Adrenal gland (tissue), 9 donors: ENCODE measurements at regions not wholly inside any gene's neighbourhood (a gene's known extent, or its start where the extent isn't known, plus 50 kb on each side); places are given as distances from the start of the nearest gene placed in this dataset.
A peak's percentile ranks its signal among the peaks of the same experiment; 100 is the strongest.

Source experiments
- DNase-seq, 7 donors: peaks; one replicate each; pipeline ENCODE4 v3.0.0-alpha.2; 2019 to 2020
- H3K27ac ChIP-seq, 5 donors: fragments of 200-600 bp; sonication (generic) in 4 of 5; 1 replicate in 3 of 5; 2 replicates in 2 of 5; pipeline versions ENCODE4 v1.5.1 to v1.8.0; 2016 to 2020; ENCODE audit warnings: mild to moderate bottlenecking in 1 of 5
- H3K27me3 ChIP-seq: fragments of 200-600 bp; 2 replicates; pipeline ENCODE4 v1.8.0; 2021
- H3K36me3 ChIP-seq, 2 donors: fragments of 200-600 bp; replicated peaks in 1 of 2; 1 replicate in 1 of 2; 2 replicates in 1 of 2; pipeline versions ENCODE4 v1.5.1 to v1.8.0; 2018 to 2022
- H3K4me1 ChIP-seq, 2 donors: fragments of 200-600 bp; replicated peaks in 1 of 2; 1 replicate in 1 of 2; 2 replicates in 1 of 2; pipeline versions ENCODE4 v1.5.1 to v1.8.0; 2018 to 2021
- H3K4me3 ChIP-seq, 4 donors: fragments of 200-600 bp; sonication (generic) in 3 of 4; one replicate each; pipeline ENCODE4 v1.5.1; 2016 to 2018
- H3K9me3 ChIP-seq, 3 donors: fragments of 200-600 bp; sonication (generic) in 1 of 3; replicated peaks in 1 of 3; 1 replicate in 2 of 3; 2 replicates in 1 of 3; pipeline versions ENCODE4 v1.5.1 to v1.8.0; 2016 to 2021
- CTCF ChIP-seq, 6 experiments: fragments of 450-650 bp in 4 of 6; fragments of 200-600 bp in 2 of 6; sonication (generic) in 1 of 6; IDR thresholded peaks; 1 replicate in 5 of 6; 2 replicates in 1 of 6; pipeline versions ENCODE4 v1.5.1 to v1.8.0; 2016 to 2021; ENCODE audit warnings: antibody characterized with exemption in 6 of 6, mild to moderate bottlenecking in 2 of 6, moderate library complexity in 1 of 6
- POLR2A ChIP-seq, 2 donors: fragments of 450-650 bp; IDR thresholded peaks; one replicate each; pipeline ENCODE4 v1.6.1; 2017; ENCODE audit warnings: antibody characterized with exemption in 2 of 2, mild to moderate bottlenecking in 2 of 2, moderate library complexity in 1 of 2
- WGBS, 4 donors: extraction: QIAGEN DNeasy Blood & Tissue Kit in 2 of 4; methylation state at CpG; one replicate each; pipeline versions ENCODE4 v1.1.5 to v1.1.7; 2013 to 2017; 5-methylcytosine and 5-hydroxymethylcytosine counted together
- intact Hi-C, 2 donors: fragments of 100-400 bp; cut with DNase I; formaldehyde crosslinking; loops; one replicate each; pipeline versions ENCODE4 v1.14.1 to v1.15.0; 2022 to 2023
- donor health status: healthy with polysubstance abuse.
- donor health status: Bipolar disorder and iron deficiency.
- donor health status: DM: yes; HTN: yes; CAD: no.
- donor health status: DM: no; HTN: no; CAD: no.
- donor health status: DM: no; HTN: no; CAD: no.

DNA sequence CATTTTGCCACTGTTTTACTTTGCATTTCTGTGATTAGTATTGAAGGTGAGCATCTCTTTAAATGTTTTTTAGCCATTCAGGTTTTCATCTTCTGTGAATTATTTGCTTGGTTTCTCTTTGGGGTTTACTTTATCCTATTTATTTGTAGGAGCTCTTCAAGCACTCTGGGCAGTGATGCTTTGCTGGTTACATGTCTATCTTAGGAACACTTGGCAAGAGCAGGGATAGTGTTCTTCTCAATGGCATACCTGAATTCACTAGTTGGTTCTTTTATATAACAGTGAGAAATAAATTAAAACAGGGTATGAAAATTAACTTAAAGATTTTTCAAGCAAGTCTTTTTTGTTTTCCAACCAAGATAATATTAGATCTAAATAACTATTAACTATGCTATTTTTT lies 119.7 kb upstream of the BACH2 start:
- TF ChIP-seq CTCF (IDR thresholded peaks at IDR 0.05) (no peak), POLR2A (IDR thresholded peaks at IDR 0.05) (no peak)
- intact Hi-C loops: no loop called here
- Histone ChIP-seq H3K4me1 (peaks cover 0 to 4% of the 10 kb centered on the region in 2 donors), H3K27me3 (peaks cover 3% of the 10 kb centered on the region), H3K36me3 (no peaks in the 10 kb centered on the region), H3K9me3 (no peaks in the 10 kb centered on the region), H3K27ac (no peak overlapping the region), H3K4me3 (no peak overlapping the region)
- DNase-seq: no peak

- Histone ChIP-seq H3K27me3 (peaks cover 3% of the 10 kb centered on the region), H3K27ac (no peak overlapping the region), H3K9me3 (no peaks in the 10 kb centered on the region), H3K4me3 (no peak overlapping the region), H3K4me1 (peaks cover 0 to 4% of the 10 kb centered on the region in 2 donors), H3K36me3 (no peaks in the 10 kb centered on the region)
- intact Hi-C loops: no loop called here
- no peak for DNase-seq
- TF ChIP-seq POLR2A (IDR thresholded peaks at IDR 0.05) (no peak), CTCF (IDR thresholded peaks at IDR 0.05) (no peak)
- 88 to 100% (median 96%) methylated on average over 2 of the region's 2 CpGs for WGBS, 4 donors
Measured at GRCh38 chr6:90415178-90415577, 118.5 kb upstream of the BACH2 start.

GRCh38 chr6:90414352-90414751 lies 117.7 kb upstream of the BACH2 start:
- 64 to 77% (median 72%) methylated on average over 5 of the region's 5 CpGs for WGBS, 4 donors
- Histone ChIP-seq H3K4me3 (no peak overlapping the region), H3K4me1 (peaks cover 0 to 4% of the 10 kb centered on the region in 2 donors), H3K36me3 (no peaks in the 10 kb centered on the region), H3K27me3 (peaks cover 3% of the 10 kb centered on the region), H3K9me3 (no peaks in the 10 kb centered on the region), H3K27ac (no peak overlapping the region)
- intact Hi-C loops: no loop called here
- TF ChIP-seq CTCF (IDR thresholded peaks at IDR 0.05): no peak
- no peak for TF ChIP-seq POLR2A (IDR thresholded peaks at IDR 0.05)
- DNase-seq: no peak

DNA sequence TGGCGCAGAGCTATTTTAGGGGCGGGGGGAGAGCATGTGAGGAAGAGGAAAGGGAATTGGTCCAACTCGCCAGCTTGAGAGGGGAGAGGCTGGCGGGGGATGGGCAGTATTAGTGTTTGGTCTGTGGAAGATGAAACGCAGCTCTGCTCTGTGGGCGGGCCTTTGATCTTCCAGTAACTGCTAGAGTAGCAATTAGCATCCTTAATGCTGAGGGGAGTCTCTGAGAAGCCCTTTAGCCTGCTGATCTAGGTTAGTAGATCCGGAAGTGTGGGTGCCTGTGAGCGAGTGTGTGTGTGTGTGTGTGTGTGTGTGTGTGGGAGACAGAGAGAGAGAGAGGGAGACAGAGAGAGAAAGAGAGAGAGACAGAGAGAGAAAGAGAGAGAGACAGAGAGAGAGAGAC lies 117.2 kb upstream of the BACH2 start:
- TF ChIP-seq POLR2A (IDR thresholded peaks at IDR 0.05) (no peak), CTCF (IDR thresholded peaks at IDR 0.05) (no peak)
- H3K4me1 ChIP-seq: peaks cover 0 to 4% of the 10 kb centered on the region in 2 donors
- H3K36me3 ChIP-seq: no peaks in the 10 kb centered on the region
- H3K9me3 ChIP-seq: no peaks in the 10 kb centered on the region
- WGBS, 4 donors: 1 to 4% (median 3%) methylated on average over 7 to 8 of the region's 8 CpGs
- peak in 2 of 7 donors; percentile 6 to 20 for DNase-seq
- H3K27me3 ChIP-seq: peaks cover 3% of the 10 kb centered on the region
- intact Hi-C loops: no loop called here
- H3K27ac ChIP-seq: no peak overlapping the region
- H3K4me3 ChIP-seq: peak overlapping the region in 1 of 4 donors; percentile 26
